HG02798 (cell line): ENCODE measurements at regions not wholly inside any gene's neighbourhood (a gene's known extent, or its start where the extent isn't known, plus 50 kb on each side); places are given as distances from the start of the nearest gene placed in this dataset.
"Not testable (repeated sequence)": the region's sequence is repeated elsewhere in the genome, so short reads cannot be mapped to it uniquely, and the experiment has no call there.

ENCODE experiments used
- ATAC-seq: cut with Tn5 transposase; IDR thresholded peaks from one replicate; pipeline ENCODE4 v1.9.1; 2021; ENCODE audit warnings: mild to moderate bottlenecking; ENCODE audit not compliant: unreplicated experiment, poor library complexity

DNA sequence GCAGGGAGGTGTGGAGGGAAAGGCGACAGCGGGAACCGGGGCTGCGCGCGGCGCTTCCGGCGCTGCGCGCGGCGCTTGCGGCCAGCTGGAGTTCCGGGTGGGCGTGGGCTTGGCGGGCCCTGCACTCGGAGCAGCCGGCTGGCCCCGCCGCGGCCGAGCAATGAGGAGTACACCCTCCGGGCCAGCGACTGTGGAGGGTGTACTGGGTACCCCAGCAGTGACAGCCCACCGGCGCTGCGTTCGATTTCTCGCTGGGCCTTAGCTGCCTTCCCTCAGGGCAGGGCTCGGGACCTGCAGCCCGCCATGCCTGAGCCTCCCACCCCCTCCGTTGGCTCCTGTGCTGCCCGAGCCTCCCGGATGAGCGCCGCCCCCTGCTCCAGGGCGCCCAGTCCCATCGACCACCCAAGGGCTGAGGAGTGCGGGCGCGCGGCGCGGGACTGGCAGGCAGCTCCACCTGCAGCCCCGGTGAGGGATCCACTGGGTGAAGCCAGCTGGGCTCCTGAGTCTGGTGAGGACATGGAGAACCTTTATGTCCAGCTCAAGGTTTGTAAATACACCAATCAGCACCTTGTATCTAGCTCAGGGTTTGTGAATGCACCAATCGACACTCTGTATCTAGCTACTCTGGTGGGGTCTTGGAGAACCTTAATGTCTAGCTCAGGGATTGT is 444.0 kb downstream of the PRDM9 start:
- not testable (repeated sequence) for ATAC-seq

DNA sequence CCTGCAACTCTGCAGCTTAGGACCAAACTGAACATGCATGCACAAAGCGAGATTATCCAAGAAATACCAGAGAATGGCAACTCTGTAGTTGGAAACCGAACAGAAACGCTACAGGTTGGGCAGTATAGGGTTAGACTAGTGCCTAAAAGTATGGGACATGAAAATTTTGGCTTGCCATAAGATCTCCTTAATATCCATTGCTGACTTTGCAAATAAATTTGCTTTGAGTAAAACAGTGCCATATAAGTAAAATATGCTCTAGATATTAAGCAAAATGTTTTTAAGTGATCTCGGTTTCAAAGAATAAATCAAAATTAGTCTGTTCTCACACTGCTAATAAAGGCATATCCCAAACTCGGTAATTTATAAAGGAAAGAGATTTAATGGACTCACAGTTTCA is 456.0 kb downstream of the PRDM9 start:
- no peak for ATAC-seq

DNA sequence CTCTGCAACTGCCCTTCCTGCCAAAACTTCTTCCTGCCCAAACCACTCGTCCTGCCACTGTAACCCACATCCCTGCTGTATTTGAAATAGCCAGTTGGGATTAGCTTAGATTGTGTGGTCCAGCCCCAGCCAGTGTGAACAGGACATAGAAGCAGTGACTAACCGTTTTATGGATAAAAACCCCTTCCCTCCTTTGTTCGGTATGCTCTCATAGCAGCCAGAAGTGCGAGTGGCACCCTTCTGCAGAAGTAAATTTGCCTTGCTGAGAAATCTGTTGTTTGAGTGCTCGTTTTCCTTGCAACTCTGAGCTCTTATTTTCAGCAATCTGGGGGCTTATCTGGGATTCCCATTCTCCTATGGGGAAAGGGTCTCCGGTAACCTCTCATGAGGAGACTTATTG is 470.0 kb downstream of the PRDM9 start:
- ATAC-seq: no peak

DNA sequence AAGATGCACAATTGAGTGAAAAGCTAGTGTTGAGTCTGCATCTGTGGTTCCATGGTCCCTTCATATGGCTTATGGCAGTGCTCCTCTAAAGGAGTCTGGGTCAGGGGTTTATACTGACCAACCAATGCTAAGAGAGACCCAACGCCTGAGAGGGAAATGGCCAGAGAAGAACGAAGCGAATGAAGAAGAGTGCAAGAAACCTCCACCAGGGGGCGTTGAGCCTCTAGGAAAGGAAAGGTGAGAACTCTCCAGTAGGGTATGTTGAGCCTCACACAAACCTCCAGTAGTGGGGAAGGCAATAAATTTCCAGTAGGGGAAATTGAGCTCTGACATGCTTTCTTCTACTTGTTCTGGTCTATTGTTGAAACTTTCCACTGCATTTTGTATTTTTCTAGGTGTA is 470.6 kb downstream of the PRDM9 start:
- ATAC-seq: no peak

DNA sequence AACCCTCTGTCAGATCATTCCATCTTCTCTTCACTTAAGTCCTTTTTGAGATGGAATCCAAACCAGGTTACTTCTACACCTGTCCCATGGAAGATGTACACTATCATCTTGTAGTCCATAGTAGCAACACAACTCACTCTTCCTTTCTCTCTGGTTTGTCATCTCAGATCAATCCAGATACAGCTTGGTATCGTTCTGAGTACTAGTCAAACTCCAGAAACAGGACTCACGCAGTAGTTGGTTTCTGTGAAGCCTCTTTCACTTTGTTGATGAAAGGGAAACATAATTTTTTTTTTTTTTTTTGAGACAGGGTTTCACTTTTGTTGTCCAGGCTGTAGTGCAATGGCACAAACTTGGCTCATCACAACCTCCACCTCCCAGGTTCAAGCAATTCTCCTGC is 484.0 kb downstream of the PRDM9 start:
- ATAC-seq: peak; percentile 64

DNA sequence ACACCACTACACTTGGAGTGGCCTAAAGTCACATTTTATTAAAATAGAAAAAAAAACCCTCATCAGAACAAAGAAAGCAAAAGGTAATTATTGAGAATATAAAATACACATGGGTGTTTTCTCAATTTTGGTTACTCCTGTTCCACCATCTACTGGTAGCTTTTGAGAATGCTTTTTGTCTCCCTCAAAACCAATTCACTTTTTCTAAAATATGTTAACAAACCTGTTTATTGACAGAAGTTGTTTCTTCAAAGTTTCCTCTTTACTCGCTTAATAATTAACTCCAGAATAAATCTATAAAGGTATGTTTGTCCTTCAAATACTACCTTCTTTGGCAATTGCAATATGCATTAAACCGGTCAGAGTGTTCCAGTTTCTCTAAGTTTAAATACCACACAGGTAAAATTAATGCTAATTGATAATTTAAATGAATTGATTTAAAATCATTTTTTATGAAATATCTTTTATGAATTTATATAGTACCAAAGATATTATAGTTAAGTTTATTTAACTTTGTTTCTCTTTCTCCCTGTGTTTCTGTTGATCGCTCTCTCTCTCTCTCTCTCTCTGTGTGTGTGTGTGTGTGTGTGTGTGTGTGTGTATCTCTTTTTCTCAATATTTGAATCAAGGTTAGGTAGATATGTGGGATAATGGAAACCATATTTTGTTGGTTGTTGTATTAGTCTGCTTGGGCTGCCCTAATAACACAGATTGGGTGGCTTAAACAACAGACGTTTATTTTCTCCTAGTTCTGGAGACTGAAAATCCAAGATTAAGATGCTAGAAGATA is 487.4 kb downstream of the PRDM9 start:
- no peak for ATAC-seq

DNA sequence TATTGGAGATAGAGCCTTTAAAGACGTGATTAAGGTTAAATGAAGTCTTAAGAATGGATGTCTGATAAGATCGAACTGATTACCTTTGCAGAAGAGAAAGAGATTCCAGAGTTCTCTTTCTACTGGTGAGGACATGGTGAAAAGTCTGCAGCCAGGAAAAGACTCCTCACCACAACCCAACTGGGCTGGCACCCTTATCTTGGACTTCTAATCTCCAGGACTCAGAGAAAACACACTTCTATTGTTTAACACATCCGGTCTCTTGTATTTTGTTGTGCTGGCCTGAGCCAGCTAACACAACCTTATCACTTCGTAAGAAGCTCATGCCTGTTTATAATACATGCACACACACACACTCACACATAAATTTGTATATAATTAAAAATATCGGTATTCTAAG is 489.1 kb downstream of the PRDM9 start:
- ATAC-seq: no peak

DNA sequence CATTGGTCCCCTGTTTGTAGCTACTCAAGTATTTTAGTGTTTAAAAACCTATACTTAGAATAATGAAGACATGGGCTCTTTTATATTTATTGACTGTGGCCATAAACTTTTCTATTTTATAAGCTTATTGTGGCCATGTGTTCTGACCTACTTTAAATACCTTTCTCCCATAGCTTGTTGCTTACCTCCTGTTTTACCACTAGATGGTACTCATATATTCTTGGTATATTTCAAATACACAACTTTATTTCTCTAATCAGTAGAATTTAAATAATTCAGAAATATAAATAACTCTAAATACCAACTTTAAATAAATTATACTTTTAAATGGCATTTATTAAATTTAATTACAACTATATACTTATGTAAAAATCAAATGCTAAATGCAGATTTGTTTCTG is 498.0 kb downstream of the PRDM9 start:
- no peak for ATAC-seq

DNA sequence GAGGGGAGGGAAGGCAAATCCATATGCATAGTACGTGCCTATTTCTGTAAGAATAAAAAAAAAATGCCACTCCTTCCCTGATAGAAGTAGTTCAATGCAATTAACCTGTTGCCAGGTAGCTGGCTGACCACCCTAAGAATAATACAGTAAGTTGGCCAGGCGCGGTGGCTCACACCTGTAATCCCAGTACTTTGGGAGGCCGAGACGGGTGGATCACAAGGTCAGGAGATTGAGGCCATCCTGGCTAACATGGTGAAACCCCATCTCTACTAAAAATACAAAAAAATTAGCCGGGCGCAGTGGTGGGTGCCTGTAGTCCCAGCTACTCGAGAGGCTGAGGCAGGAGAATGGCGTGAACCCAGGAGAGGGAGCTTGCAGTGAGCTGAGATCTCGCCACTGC is 510.3 kb downstream of the PRDM9 start:
- not testable (repeated sequence) for ATAC-seq

DNA sequence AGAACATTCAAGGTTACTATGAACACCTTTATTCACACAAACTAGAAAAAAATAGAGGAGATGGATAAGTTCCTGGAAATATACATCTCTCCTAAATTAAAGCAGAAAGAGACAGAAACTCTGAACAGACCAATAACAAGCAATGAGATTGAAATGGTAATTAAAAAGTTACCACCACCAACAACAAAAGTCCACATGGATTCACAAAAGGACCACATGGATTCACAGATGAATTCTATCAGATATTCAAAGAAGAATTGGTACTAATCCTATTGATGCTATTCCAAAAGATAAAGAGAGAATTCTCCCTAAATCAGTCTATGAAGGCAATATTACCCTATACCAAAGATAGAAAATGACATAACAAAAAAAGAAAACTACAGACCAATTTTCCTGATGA is 518.9 kb downstream of the PRDM9 start:
- ATAC-seq: no peak

DNA sequence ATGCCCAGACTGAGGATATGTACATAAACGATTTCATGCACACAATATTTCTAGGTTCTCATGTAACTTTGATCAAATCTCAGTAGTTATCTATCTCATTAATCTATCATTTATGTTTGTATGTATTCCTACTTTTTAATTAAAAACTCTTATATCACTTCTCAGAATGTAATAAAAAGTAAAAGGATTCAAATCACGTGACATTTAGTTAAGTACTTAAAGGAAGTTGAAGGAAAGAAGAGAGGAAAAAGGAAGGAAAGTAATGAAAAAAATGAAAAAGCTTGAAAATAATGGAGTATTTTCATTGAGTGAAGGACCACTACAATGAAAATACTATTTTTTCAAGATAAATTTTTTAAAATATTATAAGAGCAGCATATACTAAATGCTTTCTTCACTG is 535.3 kb downstream of the PRDM9 start:
- ATAC-seq: no peak

DNA sequence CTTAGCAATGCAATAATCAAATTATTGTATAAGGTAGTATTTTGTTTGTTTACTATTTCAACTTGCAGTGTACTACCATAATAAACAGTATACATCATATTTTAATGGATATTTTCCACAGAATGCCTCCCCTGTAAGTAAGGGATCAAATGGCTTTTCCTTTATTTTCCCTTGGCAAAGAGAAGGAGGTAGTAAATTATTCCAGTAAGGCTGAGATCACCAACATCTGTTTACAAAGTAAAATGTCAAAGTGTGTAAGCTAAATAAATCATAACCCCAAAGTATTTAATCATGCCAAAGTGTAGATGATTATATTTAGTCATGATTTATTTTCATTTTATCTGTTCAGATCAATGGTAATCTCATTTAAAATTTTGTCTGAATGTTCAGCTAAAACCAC is 537.6 kb downstream of the PRDM9 start:
- ATAC-seq: no peak

DNA sequence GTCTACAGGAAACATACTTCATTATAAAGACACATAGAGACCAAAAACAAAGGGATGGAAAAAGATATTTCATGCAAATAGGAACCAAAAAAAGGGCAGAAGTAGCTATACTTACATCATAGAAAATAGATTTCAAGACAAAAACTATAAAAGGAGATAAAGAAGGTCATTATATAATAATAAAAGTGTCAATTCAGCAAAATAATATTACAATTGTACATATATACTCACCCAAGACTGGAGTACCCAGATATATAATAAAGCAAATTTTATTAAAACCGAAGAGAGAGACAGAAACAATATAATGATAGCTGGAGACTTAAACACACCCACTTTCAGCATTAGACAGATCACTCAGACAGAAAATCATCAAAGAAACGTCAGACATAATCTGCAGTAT is 546.3 kb downstream of the PRDM9 start:
- no peak for ATAC-seq

DNA sequence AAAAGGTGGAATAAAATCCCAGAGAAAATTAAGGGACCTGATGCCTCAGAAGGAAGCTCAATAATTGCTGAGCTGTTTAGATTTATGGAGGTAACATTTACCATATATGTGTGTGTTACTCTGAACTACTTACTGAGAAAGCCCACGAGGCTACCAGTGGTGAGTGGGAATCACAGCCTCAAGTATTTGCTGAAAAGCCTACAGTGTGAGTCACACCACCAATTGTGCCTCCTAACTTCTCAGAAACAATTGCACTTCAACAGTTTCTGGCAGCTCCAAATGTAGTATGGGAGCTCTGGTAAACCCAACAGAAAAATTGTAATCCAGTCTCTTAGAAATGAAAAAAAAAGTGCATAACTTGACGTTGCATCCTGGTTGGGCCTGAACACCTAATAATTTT is 551.6 kb downstream of the PRDM9 start:
- ATAC-seq: no peak

DNA sequence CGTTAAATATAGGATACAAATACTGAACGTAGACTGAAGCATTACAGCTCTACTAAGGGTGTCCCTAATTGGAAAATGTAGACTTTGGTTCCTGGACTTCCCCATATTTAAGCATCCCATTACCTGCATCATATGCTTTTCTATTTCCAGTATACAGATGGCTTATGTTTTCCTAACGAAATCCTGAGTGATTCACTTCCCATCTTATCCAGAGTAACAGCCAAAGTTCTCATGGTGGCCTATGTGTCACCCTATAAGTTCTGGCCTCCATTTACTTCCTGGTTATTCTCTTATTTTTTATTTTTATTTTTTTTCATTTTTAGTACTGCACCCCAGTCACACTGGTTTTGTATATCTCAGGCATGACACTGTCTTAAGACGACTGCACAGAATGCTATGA is 552.3 kb downstream of the PRDM9 start:
- no peak for ATAC-seq

DNA sequence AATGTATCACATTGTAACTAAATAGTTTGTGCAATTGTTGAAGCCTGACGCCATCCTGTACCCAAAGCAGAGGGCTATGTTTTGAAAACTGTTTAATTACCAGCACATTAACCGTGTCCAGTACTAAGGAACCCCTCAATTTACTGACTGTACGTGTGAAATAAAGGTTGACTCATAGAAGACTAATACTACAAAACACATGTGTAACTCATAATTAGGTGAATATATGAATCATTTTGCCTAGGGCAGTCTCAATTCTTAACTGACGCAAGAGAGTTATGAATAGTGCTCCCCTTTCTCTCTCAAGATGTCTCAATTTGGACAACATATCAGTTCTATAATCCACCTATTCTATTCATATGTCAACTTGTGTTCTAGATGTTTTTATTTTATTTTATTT is 558.4 kb downstream of the PRDM9 start:
- no peak for ATAC-seq

DNA sequence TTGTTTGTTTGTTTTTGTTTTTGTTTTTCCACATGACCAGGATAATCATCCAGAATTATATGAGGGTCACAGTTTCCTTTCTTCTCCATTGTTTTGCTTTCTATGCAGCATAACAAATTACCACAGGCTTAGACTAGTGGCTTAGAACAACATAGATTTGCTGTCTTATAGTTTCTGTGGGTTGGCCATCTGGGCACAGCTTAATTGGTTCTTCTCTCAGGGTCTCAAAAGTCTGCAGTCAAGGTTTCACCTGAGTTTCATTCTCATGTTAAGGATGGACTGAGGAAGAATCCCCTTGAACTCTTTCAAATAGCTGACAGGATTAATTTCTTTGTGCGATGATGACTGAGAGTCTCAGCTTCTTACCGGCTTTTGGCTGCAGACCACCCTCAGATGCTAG is 559.8 kb downstream of the PRDM9 start:
- no peak for ATAC-seq

DNA sequence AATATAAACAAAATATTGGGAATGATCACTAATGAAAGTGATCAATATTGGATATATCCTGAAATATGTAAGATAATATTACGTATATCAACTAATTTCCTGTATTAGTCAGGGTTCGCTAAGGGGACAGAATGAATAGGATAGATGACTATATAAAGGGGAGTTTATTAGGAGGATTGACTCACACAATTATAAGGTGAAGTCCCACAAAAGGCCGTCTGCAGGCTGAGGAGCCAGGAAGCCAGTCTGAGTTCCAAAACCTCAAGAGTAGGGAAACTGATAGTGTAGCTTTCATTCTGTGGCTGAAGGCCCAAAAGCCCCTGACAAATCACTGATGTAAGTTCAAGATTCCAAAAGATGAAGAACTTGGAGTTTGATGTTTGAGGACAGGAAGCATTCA is 561.1 kb downstream of the PRDM9 start:
- ATAC-seq: no peak

DNA sequence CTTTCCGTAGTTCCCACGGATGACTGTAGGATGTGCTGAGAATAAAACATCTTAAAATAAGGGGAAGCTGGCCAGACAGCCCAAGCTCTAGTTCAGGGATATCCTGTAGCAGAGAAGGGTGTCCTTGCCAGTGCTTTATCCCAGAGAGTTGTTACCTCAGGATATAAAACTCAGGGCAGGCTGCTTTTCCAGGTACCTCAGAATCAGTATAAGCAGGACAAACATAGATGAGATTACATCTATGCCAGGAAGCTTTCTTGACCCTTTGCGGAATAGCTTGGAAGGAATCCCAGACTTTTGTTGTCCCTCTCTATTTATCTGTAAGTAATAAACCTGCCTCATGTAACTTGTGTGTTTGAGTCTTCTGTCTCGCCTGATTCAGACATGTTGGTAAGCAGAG is 565.7 kb downstream of the PRDM9 start:
- no peak for ATAC-seq

DNA sequence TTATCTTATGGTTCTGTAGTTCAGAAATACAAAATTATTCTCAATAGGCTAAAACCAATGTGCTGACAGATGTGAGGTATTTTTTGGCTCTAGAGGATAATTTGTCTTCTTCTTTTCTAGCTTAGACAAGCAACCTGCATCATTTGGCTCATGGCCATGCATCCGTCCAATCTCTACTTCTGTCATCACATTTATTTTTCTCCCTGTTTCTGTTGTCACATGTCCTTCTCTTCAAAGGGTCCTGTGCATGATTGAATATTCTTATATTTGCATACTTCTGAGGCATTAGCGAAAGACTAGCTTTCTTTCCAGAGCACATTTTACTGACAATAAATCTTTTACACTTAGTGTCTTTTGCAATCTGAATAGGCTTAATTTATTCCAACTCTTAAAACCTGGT is 564.7 kb downstream of the CDH10 start:
- ATAC-seq: no peak

DNA sequence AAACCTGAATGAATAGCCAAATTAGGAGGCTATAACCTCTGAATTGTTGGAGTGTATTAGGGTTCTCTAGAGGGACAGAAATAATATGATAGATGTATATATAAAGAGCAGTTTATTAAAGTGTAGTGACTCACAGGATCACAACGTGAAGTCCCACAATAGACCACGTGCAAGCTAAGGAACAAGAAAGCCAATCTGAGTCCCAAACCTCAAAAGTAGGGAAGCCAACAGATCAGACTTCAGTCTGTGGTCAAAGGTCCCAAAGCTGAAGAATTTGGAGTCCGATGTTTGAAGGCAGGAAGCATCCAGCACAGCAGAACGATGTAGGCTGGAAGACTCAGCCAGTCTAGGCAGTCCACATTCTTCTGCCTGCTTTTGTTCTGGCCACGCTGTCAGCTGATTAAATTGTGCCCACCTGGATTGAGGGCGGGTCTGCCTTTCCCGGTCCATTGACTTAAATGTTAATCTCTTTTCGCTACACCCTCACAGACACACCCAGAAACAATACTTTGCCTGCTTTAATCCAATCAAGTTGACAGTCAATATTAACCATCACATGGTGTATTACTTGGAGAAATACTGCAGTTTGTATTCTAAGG is 550.6 kb downstream of the CDH10 start:
- no peak for ATAC-seq

DNA sequence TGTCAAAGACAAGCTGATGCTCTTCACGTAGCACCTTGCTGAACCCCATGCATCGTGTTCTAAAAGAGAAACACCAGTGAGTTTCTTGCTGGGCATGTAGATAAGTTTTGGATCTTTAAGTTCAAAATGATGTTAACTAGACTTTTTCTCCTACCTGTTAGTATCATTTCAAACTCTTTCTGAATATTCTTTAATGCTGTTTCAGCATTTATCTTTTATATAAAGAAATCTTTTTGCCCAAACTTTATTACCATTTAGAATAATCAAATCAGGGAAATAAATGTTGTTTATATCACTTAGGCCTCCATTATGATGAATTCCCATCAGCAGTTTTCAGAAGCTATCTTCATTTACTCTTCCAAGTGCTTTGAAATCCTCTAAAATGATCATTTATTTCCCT is 542.8 kb downstream of the CDH10 start:
- ATAC-seq: no peak
